ENCODE measurements at regions not wholly inside any gene's neighbourhood (a gene's known extent, or its start where the extent isn't known, plus 50 kb on each side); places are given as distances from the start of the nearest gene placed in this dataset.
"Not testable (repeated sequence)": the region's sequence is repeated elsewhere in the genome, so short reads cannot be mapped to it uniquely, and the experiment has no call there.

DNA sequence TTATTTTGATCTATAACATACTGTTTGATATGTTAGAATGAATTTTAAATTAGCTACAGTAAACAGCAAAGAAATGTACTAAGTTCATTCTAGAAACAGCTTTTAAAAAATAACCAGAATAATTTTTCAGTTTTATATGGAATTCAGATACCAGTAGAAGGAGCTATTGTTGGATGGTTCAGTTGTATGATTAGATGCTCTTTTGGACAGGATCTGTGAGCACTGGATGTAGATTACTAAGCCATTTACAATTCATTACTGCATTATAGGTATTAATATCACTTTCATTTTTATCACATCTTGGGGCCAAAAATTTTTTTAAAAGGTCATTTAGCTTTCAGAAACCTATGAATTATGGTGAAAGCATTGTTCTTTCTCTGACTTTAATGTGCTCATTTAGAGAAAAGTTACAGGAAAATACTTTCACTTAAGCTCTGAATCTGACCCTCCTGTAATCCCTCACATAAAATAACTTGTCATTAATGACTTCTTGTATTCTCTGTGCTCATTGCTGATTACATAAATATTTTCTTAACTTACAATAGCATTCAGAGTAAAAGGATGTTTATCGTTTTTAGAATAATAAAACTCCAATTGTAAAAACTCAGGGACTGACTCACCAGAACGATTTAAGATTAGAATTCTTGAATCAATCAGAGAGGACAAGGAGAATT, 750.2 kb downstream of the SLC4A3 start:
- POLR2A ChIA-PET, result no interaction called here
- no peak overlapping the region for H3K4me3 Mint-ChIP-seq
- no peaks in the 10 kb centered on the region for H3K4me1 Mint-ChIP-seq
- H3K27ac Mint-ChIP-seq, result no peak overlapping the region
- no peaks in the 10 kb centered on the region for H3K9me3 Mint-ChIP-seq (ENCODE audit: low read depth)
- no peaks in the 10 kb centered on the region for H3K27me3 Mint-ChIP-seq
- ATAC-seq, result no peak
- DNase-seq, result no peak
- intact Hi-C loops (cut with DNase I, micrococcal nuclease), result no loop called here
- CTCF ChIA-PET, result no interaction called here
- no peaks in the 10 kb centered on the region for H3K36me3 Mint-ChIP-seq (ENCODE audit: low read depth)

DNA sequence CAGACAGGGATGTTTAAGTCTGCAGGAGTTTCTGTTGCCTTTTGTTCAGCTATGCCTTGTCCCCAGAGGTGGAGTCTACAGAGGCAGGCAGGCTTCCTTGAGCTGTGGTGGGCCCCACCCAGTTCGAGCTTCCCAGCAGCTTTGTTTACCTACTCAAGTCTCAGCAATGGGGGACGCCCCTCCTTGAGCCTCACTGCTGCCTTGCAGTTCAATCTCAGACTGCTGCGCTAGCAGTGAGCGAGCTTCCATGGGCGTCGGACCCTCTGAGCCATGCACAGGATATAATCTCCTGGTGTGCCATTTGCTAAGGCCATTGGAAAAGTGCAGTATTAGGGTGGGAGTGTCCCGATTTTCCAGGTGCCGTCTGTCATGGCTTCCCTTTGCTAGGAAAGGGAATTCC, 760.3 kb downstream of the SLC4A3 start:
- H3K9me3 Mint-ChIP-seq (ENCODE audit: low read depth), result peaks cover 12% of the 10 kb centered on the region
- H3K27ac Mint-ChIP-seq; ATAC-seq; CTCF ChIA-PET; H3K4me3 Mint-ChIP-seq; H3K36me3 Mint-ChIP-seq (ENCODE audit: low read depth); POLR2A ChIA-PET; intact Hi-C loops (cut with DNase I, micrococcal nuclease); H3K27me3 Mint-ChIP-seq; H3K4me1 Mint-ChIP-seq; DNase-seq: not testable (repeated sequence)

- no peak overlapping the region for H3K27ac Mint-ChIP-seq
- no peaks in the 10 kb centered on the region for H3K36me3 Mint-ChIP-seq (ENCODE audit: low read depth)
- DNase-seq (no peak), ATAC-seq (no peak)
- ChIA-PET POLR2A (no interaction called here), CTCF (no interaction called here)
- no peaks in the 10 kb centered on the region for H3K27me3 Mint-ChIP-seq
- intact Hi-C loops (cut with DNase I, micrococcal nuclease), result no loop called here
- no peaks in the 10 kb centered on the region for H3K9me3 Mint-ChIP-seq (ENCODE audit: low read depth)
- no peaks in the 10 kb centered on the region for H3K4me1 Mint-ChIP-seq
- no peak overlapping the region for H3K4me3 Mint-ChIP-seq
Measured at GRCh38 chr2:220393711-220394110, 766.3 kb downstream of the SLC4A3 start.

DNA sequence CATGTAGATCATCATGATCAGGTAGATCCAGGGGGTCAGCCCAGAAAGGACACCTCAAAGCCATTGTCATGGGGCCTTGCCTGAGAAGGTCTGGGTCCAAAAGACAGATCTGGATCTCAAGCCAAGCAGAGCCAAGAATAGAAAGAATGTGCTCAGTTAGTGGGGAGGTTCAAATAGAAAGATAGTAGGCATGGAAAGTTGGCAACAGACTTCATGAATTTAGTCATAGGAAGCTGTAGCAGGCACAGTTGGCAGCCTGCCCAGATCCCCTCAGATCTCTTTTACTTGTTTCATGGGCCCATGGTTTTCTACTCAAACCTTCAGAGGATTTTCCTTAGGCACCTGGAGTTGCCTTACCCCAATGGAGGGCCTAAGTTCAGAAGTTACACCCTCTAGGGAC, 767.0 kb downstream of the SLC4A3 start:
- H3K4me3 Mint-ChIP-seq, result no peak overlapping the region
- peak; percentile 5 for DNase-seq
- H3K4me1 Mint-ChIP-seq, result no peaks in the 10 kb centered on the region
- no peaks in the 10 kb centered on the region for H3K9me3 Mint-ChIP-seq (ENCODE audit: low read depth)
- no peaks in the 10 kb centered on the region for H3K36me3 Mint-ChIP-seq (ENCODE audit: low read depth)
- no peak overlapping the region for H3K27ac Mint-ChIP-seq
- intact Hi-C loops (cut with DNase I, micrococcal nuclease), result no loop called here
- ATAC-seq, result no peak
- POLR2A ChIA-PET, result no interaction called here
- H3K27me3 Mint-ChIP-seq, result no peaks in the 10 kb centered on the region
- CTCF ChIA-PET, result no interaction called here

GRCh38 chr2:220396287-220396686, 768.9 kb downstream of the SLC4A3 start:
- intact Hi-C loops (cut with DNase I, micrococcal nuclease), result no loop called here
- ATAC-seq, result no peak
- no peaks in the 10 kb centered on the region for H3K27me3 Mint-ChIP-seq

GRCh38 chr2:220410296-220410695, 782.9 kb downstream of the SLC4A3 start:
- Mint-ChIP-seq H3K4me3 (no peak overlapping the region), H3K36me3 (ENCODE audit: low read depth) (no peaks in the 10 kb centered on the region), H3K27me3 (no peaks in the 10 kb centered on the region), H3K9me3 (ENCODE audit: low read depth) (peaks cover 24% of the 10 kb centered on the region), H3K27ac (no peak overlapping the region), H3K4me1 (no peaks in the 10 kb centered on the region)
- no peak for DNase-seq
- CTCF ChIA-PET, result no interaction called here
- intact Hi-C loops (cut with DNase I, micrococcal nuclease), result no loop called here
- POLR2A ChIA-PET, result no interaction called here
- no peak for ATAC-seq

More at GRCh38 chr2:220396287-220396686, 768.9 kb downstream of the SLC4A3 start:
- Mint-ChIP-seq H3K4me1 (no peaks in the 10 kb centered on the region), H3K4me3 (no peak overlapping the region), H3K9me3 (ENCODE audit: low read depth) (peaks cover 5% of the 10 kb centered on the region), H3K36me3 (ENCODE audit: low read depth) (no peaks in the 10 kb centered on the region), H3K27ac (no peak overlapping the region)
- no peak for DNase-seq
- ChIA-PET CTCF (no interaction called here), POLR2A (no interaction called here)

DNA sequence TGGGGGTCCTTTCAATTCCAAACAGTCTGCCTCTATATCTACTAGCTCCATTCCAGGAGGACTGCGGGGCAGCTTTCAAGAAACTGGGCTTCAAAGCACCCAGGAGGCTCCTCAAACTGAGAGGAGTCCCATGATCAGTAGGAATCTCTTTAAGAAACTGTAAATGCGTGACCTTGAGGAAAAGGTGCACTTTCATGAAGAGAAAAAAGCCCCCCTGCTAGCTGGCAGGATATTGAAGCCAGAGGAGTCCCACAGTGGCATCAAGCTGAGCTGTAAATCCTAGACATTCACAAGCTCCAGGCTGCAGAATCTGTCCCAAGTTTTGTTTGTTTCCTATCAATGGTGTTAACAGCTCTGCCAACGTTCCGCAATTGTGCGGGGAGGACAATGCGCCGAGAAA, 790.1 kb downstream of the SLC4A3 start:
- Mint-ChIP-seq H3K36me3 (ENCODE audit: low read depth) (no peaks in the 10 kb centered on the region), H3K9me3 (ENCODE audit: low read depth) (peaks cover 1% of the 10 kb centered on the region), H3K4me1 (no peaks in the 10 kb centered on the region), H3K27me3 (no peaks in the 10 kb centered on the region), H3K27ac (no peak overlapping the region), H3K4me3 (no peak overlapping the region)
- ATAC-seq (no peak), DNase-seq (no peak)
- intact Hi-C loops (cut with DNase I, micrococcal nuclease), result no loop called here
- POLR2A ChIA-PET, result no interaction called here
- CTCF ChIA-PET, result no interaction called here

- DNase-seq, result no peak
- H3K4me3 Mint-ChIP-seq, result no peak overlapping the region
- ChIA-PET CTCF (interaction anchor here (0.7 kb wide), 1 partner anchor 286 kb away, joined by 3 read pairs; no protein-coding TSS in a partner anchor), POLR2A (no interaction called here)
- intact Hi-C loops (cut with DNase I, micrococcal nuclease), result no loop called here
- no peaks in the 10 kb centered on the region for H3K4me1 Mint-ChIP-seq
- H3K9me3 Mint-ChIP-seq (ENCODE audit: low read depth), result no peaks in the 10 kb centered on the region
- no peaks in the 10 kb centered on the region for H3K36me3 Mint-ChIP-seq (ENCODE audit: low read depth)
- H3K27ac Mint-ChIP-seq, result no peak overlapping the region
- ATAC-seq, result no peak
- H3K27me3 Mint-ChIP-seq, result no peaks in the 10 kb centered on the region
Measured at GRCh38 chr2:220419647-220420046, 792.2 kb downstream of the SLC4A3 start.

DNA sequence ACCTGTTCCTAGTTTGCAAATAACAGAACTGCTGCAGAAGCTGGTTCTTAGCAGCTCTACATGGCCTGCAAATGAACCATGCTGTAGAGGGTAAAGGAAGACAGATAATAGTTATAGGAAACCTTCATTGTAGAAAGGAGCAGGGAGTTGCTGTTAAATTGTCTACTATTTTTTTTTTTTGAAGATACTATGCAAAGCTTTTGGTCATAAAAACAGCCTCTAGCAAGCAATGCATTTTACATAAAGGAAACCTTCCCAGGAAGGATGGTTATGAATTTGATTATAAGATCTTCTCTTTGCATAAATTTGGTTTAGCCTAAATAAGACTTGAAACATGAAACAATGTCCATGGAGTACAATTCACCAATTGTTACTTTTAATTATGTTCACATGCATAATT, 793.4 kb downstream of the SLC4A3 start:
- no peaks in the 10 kb centered on the region for H3K9me3 Mint-ChIP-seq (ENCODE audit: low read depth)
- POLR2A ChIA-PET, result no interaction called here
- intact Hi-C loops (cut with DNase I, micrococcal nuclease), result no loop called here
- H3K4me1 Mint-ChIP-seq, result no peaks in the 10 kb centered on the region
- H3K27ac Mint-ChIP-seq, result no peak overlapping the region
- ATAC-seq, result no peak
- CTCF ChIA-PET, result no interaction called here
- no peak for DNase-seq
- no peak overlapping the region for H3K4me3 Mint-ChIP-seq
- H3K36me3 Mint-ChIP-seq (ENCODE audit: low read depth), result no peaks in the 10 kb centered on the region
- no peaks in the 10 kb centered on the region for H3K27me3 Mint-ChIP-seq

DNA sequence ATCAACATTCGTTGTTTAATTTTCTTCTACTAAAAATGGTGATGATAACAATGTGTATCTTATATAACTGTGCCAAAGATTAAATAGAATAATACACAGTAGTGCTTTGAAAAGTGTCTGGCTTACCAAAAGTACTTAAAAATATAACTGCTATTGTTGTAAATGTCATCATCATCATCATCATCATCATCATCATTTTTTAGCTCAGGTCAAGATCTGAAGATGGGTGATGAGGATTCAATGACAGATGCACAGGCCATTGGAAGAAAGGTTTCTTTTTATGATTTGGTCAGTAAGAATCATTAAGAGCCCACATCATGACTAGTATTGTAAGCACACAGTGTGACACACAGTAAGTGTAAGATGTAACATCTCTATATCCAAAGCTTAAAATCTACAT, 795.2 kb downstream of the SLC4A3 start:
- Mint-ChIP-seq H3K4me1 (no peaks in the 10 kb centered on the region), H3K27me3 (peaks cover 2% of the 10 kb centered on the region), H3K36me3 (ENCODE audit: low read depth) (no peaks in the 10 kb centered on the region), H3K9me3 (ENCODE audit: low read depth) (peaks cover 2% of the 10 kb centered on the region), H3K27ac (no peak overlapping the region), H3K4me3 (no peak overlapping the region)
- ChIA-PET CTCF (no interaction called here), POLR2A (no interaction called here)
- intact Hi-C loops (cut with DNase I, micrococcal nuclease), result no loop called here
- ATAC-seq, result no peak
- DNase-seq, result no peak

- ChIA-PET POLR2A (no interaction called here), CTCF (no interaction called here)
- DNase-seq (no peak), ATAC-seq (no peak)
- peaks cover 2% of the 10 kb centered on the region for H3K9me3 Mint-ChIP-seq (ENCODE audit: low read depth)
- no peaks in the 10 kb centered on the region for H3K4me1 Mint-ChIP-seq
- H3K4me3 Mint-ChIP-seq, result no peak overlapping the region
- intact Hi-C loops (cut with DNase I, micrococcal nuclease), result no loop called here
- no peak overlapping the region for H3K27ac Mint-ChIP-seq
- peaks cover 2% of the 10 kb centered on the region for H3K27me3 Mint-ChIP-seq
- no peaks in the 10 kb centered on the region for H3K36me3 Mint-ChIP-seq (ENCODE audit: low read depth)
Measured at GRCh38 chr2:220424561-220424960, 797.1 kb downstream of the SLC4A3 start.

DNA sequence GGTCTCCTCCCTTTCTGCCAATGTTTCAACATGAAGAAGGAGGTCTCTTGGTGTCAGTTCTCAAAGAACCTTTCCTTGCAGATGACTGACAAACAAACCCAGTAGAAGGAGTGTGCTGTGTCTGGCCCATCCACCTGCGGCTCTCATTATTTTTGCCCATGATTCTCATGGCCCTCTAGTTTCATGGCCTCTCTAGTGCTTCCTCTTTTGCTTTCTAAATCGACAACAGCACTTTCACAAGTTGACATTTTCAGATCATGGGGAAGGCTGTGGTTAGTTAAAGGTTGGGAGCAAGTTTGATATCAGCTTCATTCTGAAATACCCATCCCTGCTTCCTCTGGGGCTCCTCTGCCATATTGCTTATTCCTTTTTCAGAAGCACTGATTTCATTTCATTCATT, 805.2 kb downstream of the SLC4A3 start:
- ChIA-PET POLR2A (no interaction called here), CTCF (no interaction called here)
- ATAC-seq, result no peak
- no peaks in the 10 kb centered on the region for H3K27me3 Mint-ChIP-seq
- no peak for DNase-seq
- intact Hi-C loops (cut with DNase I, micrococcal nuclease), result no loop called here
- H3K9me3 Mint-ChIP-seq (ENCODE audit: low read depth), result no peaks in the 10 kb centered on the region
- no peak overlapping the region for H3K27ac Mint-ChIP-seq
- H3K4me1 Mint-ChIP-seq, result no peaks in the 10 kb centered on the region
- no peak overlapping the region for H3K4me3 Mint-ChIP-seq
- H3K36me3 Mint-ChIP-seq (ENCODE audit: low read depth), result no peaks in the 10 kb centered on the region

DNA sequence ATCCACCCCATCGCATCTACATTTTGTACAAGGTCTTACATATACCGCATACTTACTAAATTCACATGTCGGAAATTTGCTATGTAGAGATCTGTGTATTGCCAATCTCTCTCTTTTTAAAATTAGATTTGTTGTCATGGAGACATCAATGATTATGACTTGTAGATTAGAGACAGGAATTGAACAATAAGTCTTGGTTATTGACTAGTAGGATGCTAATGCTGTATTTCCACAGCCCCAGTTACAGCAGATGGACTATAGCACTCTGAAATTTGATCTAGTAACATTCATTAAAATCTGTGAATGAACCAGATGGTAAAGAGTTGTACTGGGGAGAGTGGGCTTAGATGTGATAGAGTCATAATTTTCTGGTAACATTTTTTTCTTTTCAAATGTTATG, 805.7 kb downstream of the SLC4A3 start:
- Mint-ChIP-seq H3K27ac (no peak overlapping the region), H3K4me3 (no peak overlapping the region), H3K4me1 (no peaks in the 10 kb centered on the region), H3K9me3 (ENCODE audit: low read depth) (no peaks in the 10 kb centered on the region), H3K27me3 (no peaks in the 10 kb centered on the region), H3K36me3 (ENCODE audit: low read depth) (no peaks in the 10 kb centered on the region)
- ChIA-PET POLR2A (no interaction called here), CTCF (no interaction called here)
- ATAC-seq, result no peak
- intact Hi-C loops (cut with DNase I, micrococcal nuclease), result no loop called here
- no peak for DNase-seq
